ENCODE measurements at regions not wholly inside any gene's neighbourhood (a gene's known extent, or its start where the extent isn't known, plus 50 kb on each side); places are given as distances from the start of the nearest gene placed in this dataset.

- TF ChIP-seq CTCF (IDR thresholded peaks at IDR 0.05) (no peak), REST (IDR thresholded peaks at IDR 0.05; ENCODE audit: insufficient read depth in 1 of 2, low read depth in 2 of 2, low read length in 1 of 2) (no peak), TCF7L2 (IDR thresholded peaks at IDR 0.05; ENCODE audit: low read depth, low read length) (no peak), SIN3A (IDR thresholded peaks at IDR 0.05; ENCODE audit: borderline replicate concordance, insufficient read depth, low read depth, low read length) (no peak), POLR2AphosphoS5 (IDR thresholded peaks at IDR 0.05; ENCODE audit: low read depth, low read length) (no peak)
Measured at GRCh38 chr17:71405101-71405500, 715.7 kb upstream of the SOX9 start.

Measured in Panc1 (cell line).